Activated naive CD4-positive, alpha-beta T cell treated with anti-CD3 and anti-CD28 coated beads, Interleukin-2, amount 50 U/mL, for 72 hours (primary cell): ENCODE measurements at regions not wholly inside any gene's neighbourhood (a gene's known extent, or its start where the extent isn't known, plus 50 kb on each side); places are given as distances from the start of the nearest gene placed in this dataset.
A peak's percentile ranks its signal among the peaks of the same experiment; 100 is the strongest.
"Not testable (repeated sequence)": the region's sequence is repeated elsewhere in the genome, so short reads cannot be mapped to it uniquely, and the experiment has no call there.

ENCODE experiments used
- ATAC-seq, 2 donors: fragments of 150-1000 bp; cut with Tn5 transposase; 2 replicates each; pipeline ENCODE4 v1.10.0; 2021; ENCODE audit warnings: mild to moderate bottlenecking in 2 of 2, moderate library complexity in 2 of 2
- DNase-seq, 2 donors: peaks; one replicate each; pipeline ENCODE4 v3.0.0; 2021 to 2022; ENCODE audit warnings: low spot score in 2 of 2
- H3K27ac Mint-ChIP-seq, 2 donors: one replicate each; pipeline ENCODE4 v1.8.0; 2022; ENCODE audit warnings: mild to moderate bottlenecking in 2 of 2, mixed read lengths in 2 of 2
- H3K36me3 Mint-ChIP-seq, 2 donors: one replicate each; pipeline ENCODE4 v1.8.0; 2022; ENCODE audit warnings: mixed read lengths in 2 of 2
- H3K9me3 Mint-ChIP-seq, 2 donors: one replicate each; pipeline ENCODE4 v1.8.0; 2022; ENCODE audit warnings: mixed read lengths in 2 of 2

DNA sequence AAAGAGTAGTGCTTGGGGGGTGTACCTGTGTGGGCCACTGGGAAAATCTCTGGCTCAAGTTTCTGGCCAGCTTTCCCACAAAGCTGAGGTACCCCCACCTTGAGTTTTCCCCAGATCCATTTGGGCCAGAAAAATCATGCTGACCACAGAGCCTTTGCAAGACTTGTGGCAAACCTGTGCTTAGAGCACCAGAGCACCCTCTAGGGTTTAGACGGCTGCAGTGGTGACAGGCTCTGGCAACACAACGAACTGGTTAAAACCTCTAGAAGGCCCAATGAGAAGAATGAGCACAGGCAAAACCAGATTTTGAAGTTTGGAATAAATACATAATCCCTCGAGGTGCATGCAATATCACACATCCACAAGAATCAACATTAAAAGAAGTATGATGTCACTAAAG, 290.7 kb upstream of the FOLH1 start:
- Mint-ChIP-seq H3K9me3 (peaks cover 12 to 22% of the 10 kb centered on the region in 2 donors), H3K36me3 (no peaks in the 10 kb centered on the region), H3K27ac (no peak overlapping the region)
- ATAC-seq (no peak), DNase-seq (no peak)

- DNase-seq (no peak), ATAC-seq (no peak)
- H3K27ac Mint-ChIP-seq, result no peak overlapping the region
- no peaks in the 10 kb centered on the region for H3K36me3 Mint-ChIP-seq
- H3K9me3 Mint-ChIP-seq, result peaks cover 11 to 23% of the 10 kb centered on the region in 2 donors
These were observed 296.8 kb upstream of the FOLH1 start for GRCh38 chr11:49505231-49505630.

DNA sequence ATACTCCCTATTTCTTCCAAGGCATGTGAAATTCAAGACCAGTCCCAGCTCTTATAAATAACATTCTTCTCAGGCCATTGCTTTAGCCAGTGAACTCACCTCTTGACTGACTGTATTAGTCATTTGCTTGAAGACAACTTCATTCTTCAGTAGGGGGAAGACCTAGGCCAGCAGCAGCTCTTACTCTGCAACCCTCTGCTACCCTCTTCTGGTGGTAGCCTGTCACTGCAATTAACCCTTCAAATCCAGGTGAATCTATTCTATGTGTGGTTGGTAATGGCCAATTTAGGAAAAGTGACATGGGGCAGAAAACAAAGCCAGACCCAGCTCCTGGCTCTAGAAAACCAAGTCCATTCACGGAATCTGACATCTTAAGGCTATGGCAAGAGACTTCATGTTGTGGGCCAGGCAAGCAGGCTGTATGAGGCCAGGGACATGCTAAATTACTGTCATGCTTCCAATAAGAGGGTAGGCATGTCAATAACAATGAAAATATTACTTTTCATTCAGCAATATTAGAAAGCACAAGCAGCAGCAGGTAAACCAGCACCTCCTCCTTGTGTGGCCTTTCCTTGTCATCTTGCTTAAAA, 317.9 kb upstream of the FOLH1 start:
- not testable (repeated sequence) for H3K27ac Mint-ChIP-seq, H3K36me3 Mint-ChIP-seq, DNase-seq, H3K9me3 Mint-ChIP-seq
- peak; percentile 34 to 59 for ATAC-seq

DNA sequence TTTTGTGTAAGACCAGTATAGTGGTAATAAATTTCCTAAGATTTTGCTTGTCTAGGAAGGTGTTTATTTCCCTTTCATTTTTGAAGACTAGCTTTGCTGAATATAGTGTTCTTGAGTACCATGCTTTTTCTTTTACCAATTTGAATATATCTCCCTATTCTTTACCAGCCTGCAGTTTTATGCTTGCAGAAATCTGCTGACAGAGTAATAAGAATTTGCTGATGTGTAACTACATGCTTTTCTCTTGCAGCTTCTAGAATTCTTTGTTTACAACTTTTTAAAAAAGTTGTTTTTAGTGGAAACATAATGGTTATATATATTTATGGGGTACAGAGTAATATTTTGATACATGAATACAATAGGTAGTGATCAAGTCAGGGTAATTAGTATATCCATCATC, 324.8 kb upstream of the FOLH1 start:
- no peak for DNase-seq
- H3K9me3 Mint-ChIP-seq, result peaks cover 17 to 21% of the 10 kb centered on the region in 2 donors

GRCh38 chr11:49538927-49539326, 330.5 kb upstream of the FOLH1 start:
- DNase-seq, H3K27ac Mint-ChIP-seq, ATAC-seq, H3K36me3 Mint-ChIP-seq: not testable (repeated sequence)
- peaks cover 8 to 12% of the 10 kb centered on the region in 2 donors for H3K9me3 Mint-ChIP-seq

More for the DNA sequence above, 324.8 kb upstream of the FOLH1 start:
- H3K36me3 Mint-ChIP-seq, result peaks cover 0 to 9% of the 10 kb centered on the region in 2 donors
- H3K27ac Mint-ChIP-seq, result no peak overlapping the region
- ATAC-seq, result no peak

GRCh38 chr11:49558261-49558847, 350.0 kb upstream of the FOLH1 start:
- ATAC-seq, DNase-seq, H3K27ac Mint-ChIP-seq: not testable (repeated sequence)
- Mint-ChIP-seq H3K36me3 (peaks cover 0 to 14% of the 10 kb centered on the region in 2 donors), H3K9me3 (peaks cover 0 to 13% of the 10 kb centered on the region in 2 donors)

DNA sequence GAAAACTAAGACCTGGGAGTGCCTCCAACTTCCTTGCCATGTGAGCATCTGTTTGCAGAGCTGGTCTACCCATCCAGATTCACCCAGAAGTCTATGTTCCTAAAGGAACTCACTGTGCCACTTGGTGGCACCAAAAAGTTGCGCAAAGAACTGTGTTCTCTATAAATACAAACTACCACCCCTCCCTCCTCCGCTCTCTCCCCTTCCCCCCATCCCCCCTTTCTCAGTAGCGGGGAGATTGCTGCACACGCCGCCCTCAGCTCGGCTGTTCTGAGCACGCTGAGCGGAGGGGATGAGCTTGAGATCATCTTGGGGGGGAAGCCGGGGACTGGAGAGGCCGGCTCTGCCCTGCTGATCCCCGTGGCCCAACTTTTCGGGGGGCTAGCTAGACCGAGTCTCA, 352.2 kb upstream of the FOLH1 start:
- not testable (repeated sequence) for ATAC-seq, H3K27ac Mint-ChIP-seq, DNase-seq
- peaks cover 0 to 13% of the 10 kb centered on the region in 2 donors for H3K9me3 Mint-ChIP-seq
- peaks cover 0 to 14% of the 10 kb centered on the region in 2 donors for H3K36me3 Mint-ChIP-seq

DNA sequence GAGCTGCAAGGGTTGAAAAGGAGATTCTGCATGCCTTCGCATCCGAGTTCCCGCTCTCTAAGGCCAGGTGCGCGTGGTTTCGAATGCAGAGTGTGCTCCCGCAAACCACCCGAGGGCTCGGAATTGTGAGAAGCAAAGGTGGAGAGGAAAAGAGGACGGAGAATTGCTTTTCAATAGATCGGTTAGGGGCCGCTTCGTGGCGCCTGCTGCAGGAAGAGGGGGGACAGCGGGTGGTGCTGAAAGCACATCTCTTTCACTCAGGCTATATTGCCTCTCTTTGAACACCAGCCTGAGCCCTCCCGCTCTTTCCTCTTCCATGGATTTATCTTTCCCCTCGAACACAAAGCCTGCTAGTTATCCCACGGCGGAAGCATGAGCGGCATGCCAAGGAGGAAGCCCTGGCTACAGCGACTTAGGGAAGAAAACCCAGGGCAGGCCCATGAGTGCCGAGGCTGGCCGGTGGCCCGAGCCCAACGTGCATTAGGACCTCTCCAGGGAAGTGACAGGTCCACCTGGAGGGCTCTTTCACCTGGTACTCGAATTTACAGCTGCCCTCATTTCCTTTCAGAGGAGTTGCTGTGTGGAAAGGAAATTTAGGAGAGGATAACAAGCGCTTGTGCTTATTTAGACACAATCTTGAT, 353.0 kb upstream of the FOLH1 start:
- H3K27ac Mint-ChIP-seq, ATAC-seq, DNase-seq: not testable (repeated sequence)
- Mint-ChIP-seq H3K36me3 (peaks cover 0 to 14% of the 10 kb centered on the region in 2 donors), H3K9me3 (peaks cover 3 to 13% of the 10 kb centered on the region in 2 donors)

GRCh38 chr11:49562262-49562661, 353.9 kb upstream of the FOLH1 start:
- not testable (repeated sequence) for H3K27ac Mint-ChIP-seq, ATAC-seq, DNase-seq
- peaks cover 3 to 13% of the 10 kb centered on the region in 2 donors for H3K9me3 Mint-ChIP-seq
- peaks cover 0 to 14% of the 10 kb centered on the region in 2 donors for H3K36me3 Mint-ChIP-seq

DNA sequence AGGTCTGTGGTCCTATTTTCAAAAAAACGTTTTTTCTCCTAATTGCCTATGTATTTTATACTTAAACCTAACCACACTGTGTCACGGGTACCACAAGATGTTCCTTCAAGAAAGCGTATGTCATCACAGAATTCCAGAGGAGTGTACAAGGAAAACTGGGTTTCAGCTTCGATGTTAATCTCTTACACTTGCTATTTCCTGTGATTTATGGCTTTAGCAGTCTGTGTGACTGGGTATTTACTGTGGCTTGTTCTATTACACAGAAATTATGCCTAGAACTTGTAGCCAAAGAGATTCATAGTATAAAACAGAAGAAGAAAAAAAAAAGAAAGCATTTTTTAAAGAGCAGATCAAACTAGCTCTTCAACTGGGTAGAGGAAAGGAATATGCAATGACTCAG, 371.1 kb upstream of the FOLH1 start:
- not testable (repeated sequence) for DNase-seq, ATAC-seq, H3K36me3 Mint-ChIP-seq, H3K27ac Mint-ChIP-seq
- peaks cover 3 to 12% of the 10 kb centered on the region in 2 donors for H3K9me3 Mint-ChIP-seq

DNA sequence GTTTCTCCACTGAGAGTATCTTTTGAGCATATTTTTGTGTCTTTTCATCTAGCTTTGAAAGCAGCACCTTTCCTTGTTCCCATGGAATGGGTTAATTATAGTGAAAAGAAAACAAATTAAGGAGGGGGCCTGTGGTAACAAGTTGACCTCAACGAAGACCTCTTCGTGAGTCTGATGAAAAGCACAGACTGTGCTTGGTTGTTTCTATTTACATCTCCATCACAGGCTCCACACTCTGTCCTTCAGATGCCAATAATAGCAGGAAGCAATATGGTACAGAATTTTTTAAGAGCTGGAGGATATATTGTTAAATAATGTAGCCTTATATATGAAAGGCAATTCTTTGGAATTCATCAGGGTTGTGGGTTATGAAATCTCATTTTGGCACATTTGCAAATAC, 366.7 kb upstream of the OR4C13 start:
- H3K36me3 Mint-ChIP-seq, H3K27ac Mint-ChIP-seq, DNase-seq, ATAC-seq, H3K9me3 Mint-ChIP-seq: not testable (repeated sequence)

DNA sequence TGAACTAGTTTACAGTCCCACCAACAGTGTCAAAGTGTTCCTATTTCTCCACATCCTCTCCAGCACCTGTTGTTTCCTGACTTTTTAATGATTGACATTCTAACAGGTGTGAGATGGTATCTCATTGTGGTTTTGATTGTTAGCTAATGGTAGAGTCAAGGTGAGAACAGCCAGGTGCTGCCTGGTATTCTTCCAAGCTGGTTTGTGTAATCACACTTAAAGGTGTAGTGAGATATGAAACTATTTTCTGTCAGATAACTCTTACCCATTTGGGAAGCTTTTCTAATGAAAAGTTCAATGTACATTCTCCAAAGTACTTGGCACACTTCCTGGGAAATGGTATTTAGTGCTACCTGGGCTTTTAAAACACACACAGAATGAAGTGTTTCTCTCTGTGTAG, 343.3 kb upstream of the OR4C13 start:
- DNase-seq, ATAC-seq, H3K36me3 Mint-ChIP-seq, H3K27ac Mint-ChIP-seq, H3K9me3 Mint-ChIP-seq: not testable (repeated sequence)

- not testable (repeated sequence) for H3K27ac Mint-ChIP-seq, DNase-seq, H3K36me3 Mint-ChIP-seq, ATAC-seq
- peaks cover 10 to 13% of the 10 kb centered on the region in 2 donors for H3K9me3 Mint-ChIP-seq
These were observed 328.3 kb upstream of the OR4C13 start for GRCh38 chr11:49623872-49624271.

- peaks cover 0 to 24% of the 10 kb centered on the region in 2 donors for H3K9me3 Mint-ChIP-seq
- ATAC-seq, H3K36me3 Mint-ChIP-seq, H3K27ac Mint-ChIP-seq, DNase-seq: not testable (repeated sequence)
These were observed 281.5 kb upstream of the OR4C13 start for GRCh38 chr11:49670705-49671104.

DNA sequence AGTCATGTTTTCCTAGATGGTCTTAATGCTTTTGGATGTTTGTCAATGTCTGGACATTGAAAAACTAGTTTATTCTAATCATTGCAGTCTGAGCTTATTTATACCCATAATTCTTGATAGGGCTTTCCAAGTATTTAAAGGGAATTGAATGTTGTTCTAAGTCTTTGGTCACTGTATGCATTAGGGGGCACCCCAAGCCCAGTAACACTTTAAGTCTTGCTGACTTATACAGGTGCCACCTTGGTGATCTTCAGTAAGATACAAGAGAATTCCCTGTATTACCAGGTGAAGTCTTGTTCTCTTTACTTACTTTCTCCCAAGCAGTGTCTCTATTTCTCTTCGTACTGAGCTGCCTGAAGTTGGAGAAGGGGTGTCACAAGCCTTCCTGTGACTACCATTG, 250.1 kb upstream of the OR4C13 start:
- H3K27ac Mint-ChIP-seq, DNase-seq, ATAC-seq, H3K36me3 Mint-ChIP-seq: not testable (repeated sequence)
- peaks cover 19% of the 10 kb centered on the region in 2 donors for H3K9me3 Mint-ChIP-seq

GRCh38 chr11:49750447-49750846, 201.7 kb upstream of the OR4C13 start:
- H3K27ac Mint-ChIP-seq, DNase-seq, ATAC-seq: not testable (repeated sequence)
- Mint-ChIP-seq H3K36me3 (peaks cover 0 to 12% of the 10 kb centered on the region in 2 donors), H3K9me3 (peaks cover 12 to 19% of the 10 kb centered on the region in 2 donors)

GRCh38 chr11:49750960-49751359, 201.2 kb upstream of the OR4C13 start:
- ATAC-seq, H3K27ac Mint-ChIP-seq, H3K36me3 Mint-ChIP-seq, DNase-seq: not testable (repeated sequence)
- peaks cover 8 to 13% of the 10 kb centered on the region in 2 donors for H3K9me3 Mint-ChIP-seq
